GM19397 (cell line): ENCODE measurements at regions not wholly inside any gene's neighbourhood (a gene's known extent, or its start where the extent isn't known, plus 50 kb on each side); places are given as distances from the start of the nearest gene placed in this dataset.
"Not testable (repeated sequence)": the region's sequence is repeated elsewhere in the genome, so short reads cannot be mapped to it uniquely, and the experiment has no call there.

Experiments used
- ATAC-seq: cut with Tn5 transposase; IDR thresholded peaks from one replicate; pipeline ENCODE4 v1.9.1; 2021; ENCODE audit warnings: mild to moderate bottlenecking, moderate library complexity; ENCODE audit not compliant: unreplicated experiment

- ATAC-seq: no peak
Observed at GRCh38 chr6:40705354-40705753, 118.2 kb upstream of the LRFN2 start.

GRCh38 chr6:40701352-40702007 is 114.3 kb upstream of the LRFN2 start:
- no peak for ATAC-seq

GRCh38 chr6:40700006-40700580 is 112.9 kb upstream of the LRFN2 start:
- ATAC-seq: no peak

- ATAC-seq: no peak
Observed at GRCh38 chr6:40695750-40696415, 108.7 kb upstream of the LRFN2 start.

- no peak for ATAC-seq
Observed at GRCh38 chr6:40695114-40695513, 108.0 kb upstream of the LRFN2 start.

GRCh38 chr6:40693768-40694167 is 106.6 kb upstream of the LRFN2 start:
- ATAC-seq: no peak

GRCh38 chr6:40692337-40692736 is 105.2 kb upstream of the LRFN2 start:
- no peak for ATAC-seq

GRCh38 chr6:40689185-40689584 is 102.0 kb upstream of the LRFN2 start:
- ATAC-seq: no peak

GRCh38 chr6:40688214-40688761 is 101.1 kb upstream of the LRFN2 start:
- no peak for ATAC-seq

GRCh38 chr6:40685862-40686261 is 98.7 kb upstream of the LRFN2 start:
- ATAC-seq: no peak

- no peak for ATAC-seq
Observed at GRCh38 chr6:40681622-40682021, 94.5 kb upstream of the LRFN2 start.

- ATAC-seq: no peak
Observed at GRCh38 chr6:40678941-40679340, 91.8 kb upstream of the LRFN2 start.

- ATAC-seq: no peak
Observed at GRCh38 chr6:40674170-40674569, 87.0 kb upstream of the LRFN2 start.

- ATAC-seq: no peak
Observed at GRCh38 chr6:40672087-40672486, 84.9 kb upstream of the LRFN2 start.

GRCh38 chr6:40671694-40672050 is 84.5 kb upstream of the LRFN2 start:
- no peak for ATAC-seq

- no peak for ATAC-seq
Observed at GRCh38 chr6:40671001-40671693, 84.0 kb upstream of the LRFN2 start.

GRCh38 chr6:40669343-40669742 is 82.2 kb upstream of the LRFN2 start:
- no peak for ATAC-seq

GRCh38 chr6:40668203-40668602 is 81.0 kb upstream of the LRFN2 start:
- ATAC-seq: no peak

- ATAC-seq: no peak
Observed at GRCh38 chr6:40666530-40666929, 79.4 kb upstream of the LRFN2 start.

GRCh38 chr6:40661726-40662125 is 74.6 kb upstream of the LRFN2 start:
- ATAC-seq: no peak

- ATAC-seq: not testable (repeated sequence)
Observed at GRCh38 chr6:40656772-40657171, 69.6 kb upstream of the LRFN2 start.

GRCh38 chr6:40654828-40655227 is 67.7 kb upstream of the LRFN2 start:
- no peak for ATAC-seq
